ENCODE measurements at regions not wholly inside any gene's neighbourhood (a gene's known extent, or its start where the extent isn't known, plus 50 kb on each side); places are given as distances from the start of the nearest gene placed in this dataset.

DNA sequence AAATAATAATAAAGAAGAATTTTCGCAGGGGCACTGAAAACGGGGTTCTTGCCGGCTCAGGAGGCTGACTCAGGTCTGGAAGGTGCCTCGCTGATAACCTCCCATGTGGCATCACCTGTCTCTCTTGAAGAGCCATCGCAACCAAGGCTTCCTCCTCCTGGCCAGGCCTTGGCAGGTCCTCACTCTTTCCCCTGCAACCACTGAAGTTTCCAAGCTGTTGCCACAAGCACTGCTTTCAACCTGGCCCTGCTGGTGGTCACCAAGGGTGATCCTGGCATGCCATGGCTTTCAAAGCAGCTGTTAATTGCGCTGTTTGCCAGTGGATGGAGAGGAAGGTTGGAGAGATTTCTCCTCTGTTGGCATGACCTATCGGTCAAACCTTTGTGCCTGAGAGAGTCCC, 163.6 kb upstream of the COPS8 start:
- DNase-seq, result no peak
- POLR2A ChIA-PET, result no interaction called here
- no peak overlapping the region for H3K4me3 ChIP-seq (ENCODE audit: low read depth in 2 of 2, low read length in 1 of 2)

GRCh38 chr2:236928380-236929037, 157.2 kb upstream of the COPS8 start:
- CTCF ChIA-PET, result no interaction called here
- 27% methylated on average over 8 of the region's 8 CpGs for WGBS (ENCODE audit: low lambda C conversion rate)
- Histone ChIP-seq H3K36me3 (replicated peaks in 1 of 2; ENCODE audit: control insufficient read depth in 1 of 2, insufficient read depth in 2 of 2, low read length in 1 of 2) (no peaks in the 10 kb centered on the region), H3K4me3 (ENCODE audit: low read depth in 2 of 2, low read length in 1 of 2) (no peak overlapping the region), H4K20me1 (ENCODE audit: insufficient read depth) (no peaks in the 10 kb centered on the region), H3K9ac (no peak overlapping the region), H2AFZ (ENCODE audit: low read depth) (peak overlapping the region; percentile 22; the same call in 1 of the 2 replicates), H3K9me2 (no peaks in the 10 kb centered on the region), H3K4me2 (peak overlapping the region; percentile 15; the same call in 1 of the 2 replicates), H3F3A (replicated peaks; ENCODE audit: insufficient read depth) (no peaks in the 10 kb centered on the region), H3K4me1 (ENCODE audit: control insufficient read depth in 1 of 2, insufficient read depth in 2 of 2, low read depth in 1 of 2, low read length in 1 of 2) (no peaks in the 10 kb centered on the region), H3K27ac (ENCODE audit: low read depth in 2 of 2, low read length in 1 of 2) (no peak overlapping the region), H3K9me3 (no peaks in the 10 kb centered on the region), H3K79me2 (ENCODE audit: insufficient read depth) (no peaks in the 10 kb centered on the region), H3K27me3 (ENCODE audit: insufficient read depth) (peaks cover 5% of the 10 kb centered on the region; the same call in 1 of the 2 replicates)
- TF ChIP-seq USF2 (IDR thresholded peaks at IDR 0.05; ENCODE audit: borderline replicate concordance, low read depth, low read length), result no peak
- TF ChIP-seq CHD2 (IDR thresholded peaks at IDR 0.05; ENCODE audit: low read length, partially characterized antibody), result no peak
- TF ChIP-seq FOXM1 (IDR thresholded peaks at IDR 0.05; ENCODE audit: low read depth), result no peak
- no peak for TF ChIP-seq POLR2AphosphoS5 (IDR thresholded peaks at IDR 0.05; ENCODE audit: low read depth, low read length)
- no peak for TF ChIP-seq NRF1 (IDR thresholded peaks at IDR 0.05; ENCODE audit: low read depth, low read length)
- no peak for TF ChIP-seq SMC3 (IDR thresholded peaks at IDR 0.05; ENCODE audit: low read depth, low read length)
- no peak for TF ChIP-seq NFIC (IDR thresholded peaks at IDR 0.05; ENCODE audit: borderline replicate concordance)
- TF ChIP-seq, protein P1, sequence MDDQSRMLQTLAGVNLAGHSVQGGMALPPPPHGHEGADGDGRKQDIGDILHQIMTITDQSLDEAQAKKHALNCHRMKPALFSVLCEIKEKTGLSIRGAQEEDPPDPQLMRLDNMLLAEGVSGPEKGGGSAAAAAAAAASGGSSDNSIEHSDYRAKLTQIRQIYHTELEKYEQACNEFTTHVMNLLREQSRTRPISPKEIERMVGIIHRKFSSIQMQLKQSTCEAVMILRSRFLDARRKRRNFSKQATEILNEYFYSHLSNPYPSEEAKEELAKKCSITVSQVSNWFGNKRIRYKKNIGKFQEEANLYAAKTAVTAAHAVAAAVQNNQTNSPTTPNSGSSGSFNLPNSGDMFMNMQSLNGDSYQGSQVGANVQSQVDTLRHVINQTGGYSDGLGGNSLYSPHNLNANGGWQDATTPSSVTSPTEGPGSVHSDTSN (IDR thresholded peaks at IDR 0.05), result no peak
- TF ChIP-seq GATA2 (CRISPR knock-in tag; IDR thresholded peaks at IDR 0.05), result no peak
- no peak for TF ChIP-seq USF1 (IDR thresholded peaks at IDR 0.05; ENCODE audit: borderline replicate concordance, low read depth)
- no peak for TF ChIP-seq EP300 (IDR thresholded peaks at IDR 0.05; ENCODE audit: borderline replicate concordance in 1 of 2, low read depth in 1 of 2, low read length in 1 of 2)
- no peak for TF ChIP-seq TCF12 (IDR thresholded peaks at IDR 0.05)
- no peak for TF ChIP-seq FOXJ3 (CRISPR knock-in tag; IDR thresholded peaks at IDR 0.05)
- TF ChIP-seq FOSL2 (IDR thresholded peaks at IDR 0.05; ENCODE audit: borderline replicate concordance, low read depth), result no peak
- no peak for TF ChIP-seq GABPA (IDR thresholded peaks at IDR 0.05; ENCODE audit: low read depth)
- TF ChIP-seq MAX (IDR thresholded peaks at IDR 0.05; ENCODE audit: low read depth), result no peak
- no peak for TF ChIP-seq RAD21 (IDR thresholded peaks at IDR 0.05; ENCODE audit: low read length)
- POLR2A ChIA-PET, result no interaction called here
- no peak for DNase-seq

More for the DNA sequence above, 163.6 kb upstream of the COPS8 start:
- 51% methylated on average over 7 of the region's 7 CpGs for WGBS (ENCODE audit: low lambda C conversion rate)
- H3F3A ChIP-seq (replicated peaks; ENCODE audit: insufficient read depth), result no peaks in the 10 kb centered on the region
- no peaks in the 10 kb centered on the region for H3K4me1 ChIP-seq (ENCODE audit: control insufficient read depth in 1 of 2, insufficient read depth in 2 of 2, low read depth in 1 of 2, low read length in 1 of 2)
- H3K9me2 ChIP-seq, result no peaks in the 10 kb centered on the region
- no peaks in the 10 kb centered on the region for H3K79me2 ChIP-seq (ENCODE audit: insufficient read depth)
- no peak for TF ChIP-seq MEF2A (IDR thresholded peaks at IDR 0.05; ENCODE audit: borderline replicate concordance, low read depth)
- TF ChIP-seq YY1 (IDR thresholded peaks at IDR 0.05; ENCODE audit: low read depth), result no peak
- TF ChIP-seq EP300 (IDR thresholded peaks at IDR 0.05; ENCODE audit: borderline replicate concordance in 1 of 2, low read depth in 1 of 2, low read length in 1 of 2), result no peak
- no peak for TF ChIP-seq TCF12 (IDR thresholded peaks at IDR 0.05)
- no peak for TF ChIP-seq RFX5 (IDR thresholded peaks at IDR 0.05; ENCODE audit: low read length)
- TF ChIP-seq USF2 (IDR thresholded peaks at IDR 0.05; ENCODE audit: borderline replicate concordance, low read depth, low read length), result no peak
- H4K20me1 ChIP-seq (ENCODE audit: insufficient read depth), result no peaks in the 10 kb centered on the region
- H3K9ac ChIP-seq, result no peak overlapping the region
- no peaks in the 10 kb centered on the region for H3K36me3 ChIP-seq (replicated peaks in 1 of 2; ENCODE audit: control insufficient read depth in 1 of 2, insufficient read depth in 2 of 2, low read length in 1 of 2)
- CTCF ChIA-PET, result no interaction called here
- H2AFZ ChIP-seq (ENCODE audit: low read depth), result no peak overlapping the region
- H3K4me2 ChIP-seq, result no peak overlapping the region
- peaks cover 5% of the 10 kb centered on the region; the same call in 1 of the 2 replicates for H3K27me3 ChIP-seq (ENCODE audit: insufficient read depth)
- no peak overlapping the region for H3K27ac ChIP-seq (ENCODE audit: low read depth in 2 of 2, low read length in 1 of 2)
- no peaks in the 10 kb centered on the region for H3K9me3 ChIP-seq
